GM19351 (cell line): ENCODE measurements at regions not wholly inside any gene's neighbourhood (a gene's known extent, or its start where the extent isn't known, plus 50 kb on each side); places are given as distances from the start of the nearest gene placed in this dataset.
"Not testable (repeated sequence)": the region's sequence is repeated elsewhere in the genome, so short reads cannot be mapped to it uniquely, and the experiment has no call there.

ENCODE experiments used
- ATAC-seq: cut with Tn5 transposase; IDR thresholded peaks from one replicate; pipeline ENCODE4 v1.9.1; 2021; ENCODE audit warnings: mild to moderate bottlenecking, moderate library complexity; ENCODE audit not compliant: unreplicated experiment

GRCh38 chr4:148575577-148575976 is 133.4 kb upstream of the NR3C2 start:
- ATAC-seq, result no peak

- no peak for ATAC-seq
Measured at GRCh38 chr4:148574911-148575310, 132.7 kb upstream of the NR3C2 start.

- ATAC-seq, result no peak
Measured at GRCh38 chr4:148574502-148574901, 132.3 kb upstream of the NR3C2 start.

- ATAC-seq, result no peak
Measured at GRCh38 chr4:148574066-148574465, 131.9 kb upstream of the NR3C2 start.

- no peak for ATAC-seq
Measured at GRCh38 chr4:148573296-148573695, 131.1 kb upstream of the NR3C2 start.

GRCh38 chr4:148565801-148566200 is 123.6 kb upstream of the NR3C2 start:
- ATAC-seq, result no peak

- ATAC-seq, result no peak
Measured at GRCh38 chr4:148563684-148564083, 121.5 kb upstream of the NR3C2 start.

GRCh38 chr4:148561467-148561866 is 119.3 kb upstream of the NR3C2 start:
- no peak for ATAC-seq

GRCh38 chr4:148557793-148558192 is 115.6 kb upstream of the NR3C2 start:
- ATAC-seq, result no peak

GRCh38 chr4:148550788-148551187 is 108.6 kb upstream of the NR3C2 start:
- no peak for ATAC-seq

GRCh38 chr4:148542922-148543623 is 100.9 kb upstream of the NR3C2 start:
- ATAC-seq, result no peak

- ATAC-seq, result no peak
Measured at GRCh38 chr4:148540622-148541326, 98.6 kb upstream of the NR3C2 start.

GRCh38 chr4:148539387-148539786 is 97.2 kb upstream of the NR3C2 start:
- ATAC-seq, result no peak

GRCh38 chr4:148533851-148534250 is 91.6 kb upstream of the NR3C2 start:
- ATAC-seq, result not testable (repeated sequence)

- ATAC-seq, result no peak
Measured at GRCh38 chr4:148530114-148530513, 87.9 kb upstream of the NR3C2 start.

- no peak for ATAC-seq
Measured at GRCh38 chr4:148527571-148527970, 85.4 kb upstream of the NR3C2 start.

- ATAC-seq, result no peak
Measured at GRCh38 chr4:148522995-148523394, 80.8 kb upstream of the NR3C2 start.

- no peak for ATAC-seq
Measured at GRCh38 chr4:148515248-148515647, 73.0 kb upstream of the NR3C2 start.

- ATAC-seq, result no peak
Measured at GRCh38 chr4:148514581-148514980, 72.4 kb upstream of the NR3C2 start.

- no peak for ATAC-seq
Measured at GRCh38 chr4:148514041-148514440, 71.8 kb upstream of the NR3C2 start.

- no peak for ATAC-seq
Measured at GRCh38 chr4:148510211-148510610, 68.0 kb upstream of the NR3C2 start.

GRCh38 chr4:148503681-148504080 is 61.5 kb upstream of the NR3C2 start:
- ATAC-seq, result no peak

- no peak for ATAC-seq
Measured at GRCh38 chr4:148497258-148497657, 55.0 kb upstream of the NR3C2 start.
